GM19238 (cell line): ENCODE measurements at regions not wholly inside any gene's neighbourhood (a gene's known extent, or its start where the extent isn't known, plus 50 kb on each side); places are given as distances from the start of the nearest gene placed in this dataset.

Experiments
- DNase-seq: peaks from one replicate; pipeline ENCODE4 v3.0.0; 2011; ENCODE audit warnings: low spot score; ENCODE audit not compliant: insufficient read length

DNA sequence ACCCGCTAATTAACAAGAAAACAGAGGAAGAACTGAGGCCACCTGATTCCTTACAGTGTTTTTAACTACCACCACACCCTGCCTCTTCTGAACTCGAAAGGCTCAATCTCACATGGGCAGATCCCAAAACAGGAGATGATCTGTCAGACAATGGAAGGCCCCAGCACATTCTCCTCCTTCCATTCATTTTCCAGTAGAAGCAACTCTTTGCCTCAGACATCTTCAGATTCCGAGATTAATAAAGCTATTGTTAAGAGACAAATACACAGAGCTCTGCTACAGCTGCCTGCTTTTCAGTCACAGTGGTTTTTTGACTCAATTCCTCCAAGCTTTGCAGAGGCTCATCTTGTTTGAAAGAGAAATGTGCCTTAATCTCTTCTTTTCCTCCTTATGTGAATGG lies 127.2 kb upstream of the ADAMTSL1 start:
- no peak for DNase-seq

DNA sequence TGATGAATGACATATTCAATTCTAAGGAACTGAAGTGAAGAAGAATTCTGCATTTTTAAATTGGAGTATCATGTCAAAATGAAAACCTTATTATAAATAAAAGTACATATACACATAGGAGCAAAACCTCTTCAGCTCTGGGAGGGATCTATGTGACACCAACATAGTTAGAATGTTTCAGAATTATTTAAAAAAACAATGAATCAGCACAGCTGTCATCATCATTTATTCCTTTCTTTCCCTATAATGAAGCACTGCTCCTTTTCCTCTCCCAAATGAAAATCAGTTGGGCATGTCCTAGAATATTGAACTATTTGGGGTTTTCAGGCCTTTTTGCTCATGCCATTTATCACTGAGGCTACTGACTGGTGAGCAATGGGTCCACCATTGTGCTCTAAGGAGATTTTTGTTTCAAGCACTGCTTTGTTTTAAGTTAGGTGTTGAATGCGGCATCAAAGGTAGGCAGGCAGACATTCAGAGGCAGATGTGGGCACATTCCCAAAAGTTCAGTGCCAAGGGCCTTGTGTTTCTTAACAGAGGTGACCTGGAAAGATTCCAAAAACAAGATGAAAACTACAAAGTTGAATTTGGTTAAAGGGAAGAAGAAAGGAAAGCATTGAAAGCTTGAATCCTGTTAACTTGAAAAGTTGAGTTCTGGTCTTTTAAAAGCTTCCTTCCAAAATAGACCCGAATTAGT lies 126.4 kb upstream of the ADAMTSL1 start:
- DNase-seq: no peak

- no peak for DNase-seq
These were observed 125.9 kb upstream of the ADAMTSL1 start for GRCh38 chr9:18348083-18348475.

- no peak for DNase-seq
These were observed 124.4 kb upstream of the ADAMTSL1 start for GRCh38 chr9:18349530-18349929.

DNA sequence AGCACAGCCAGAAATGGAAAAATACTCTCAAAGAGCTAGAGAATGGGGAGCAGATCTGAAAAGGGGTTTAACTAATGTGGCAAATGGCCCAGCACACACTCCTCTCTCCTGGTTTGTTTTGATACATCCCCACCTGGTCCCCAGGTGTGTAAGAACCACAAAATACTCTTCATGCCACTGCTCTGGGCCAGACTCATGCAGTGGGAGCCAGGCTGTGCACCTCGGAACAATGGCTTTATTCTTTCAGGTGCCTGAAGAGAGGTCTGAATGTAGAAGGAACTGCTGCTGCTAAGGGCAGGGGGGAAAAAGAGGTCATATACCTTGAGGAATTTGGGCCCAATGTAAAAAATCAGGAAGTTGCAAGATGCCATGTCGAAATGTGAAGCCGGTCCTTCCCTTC lies 123.9 kb upstream of the ADAMTSL1 start:
- no peak for DNase-seq

- no peak for DNase-seq
These were observed 122.9 kb upstream of the ADAMTSL1 start for GRCh38 chr9:18350995-18351595.

- DNase-seq: no peak
These were observed 121.2 kb upstream of the ADAMTSL1 start for GRCh38 chr9:18352711-18353110.

DNA sequence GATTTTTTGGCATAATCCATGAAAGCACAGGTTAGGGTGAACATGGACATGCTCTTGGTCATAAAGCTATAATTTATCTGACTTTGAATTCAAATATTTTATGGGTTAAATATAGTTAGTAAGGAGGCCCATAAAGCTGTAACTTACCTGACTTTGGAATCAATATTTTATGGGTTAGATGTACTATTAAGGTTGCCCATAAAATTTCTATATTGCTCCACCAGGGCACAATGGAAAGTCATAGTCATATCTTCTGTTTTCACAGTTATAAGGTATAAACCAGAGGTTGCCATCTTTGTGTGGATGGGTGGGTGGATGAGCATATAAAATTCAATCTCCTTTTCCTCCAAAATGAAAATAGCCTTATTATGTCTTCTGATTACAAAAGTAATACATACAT lies 120.5 kb upstream of the ADAMTSL1 start:
- no peak for DNase-seq

- DNase-seq: no peak
These were observed 116.6 kb upstream of the ADAMTSL1 start for GRCh38 chr9:18357321-18357720.

DNA sequence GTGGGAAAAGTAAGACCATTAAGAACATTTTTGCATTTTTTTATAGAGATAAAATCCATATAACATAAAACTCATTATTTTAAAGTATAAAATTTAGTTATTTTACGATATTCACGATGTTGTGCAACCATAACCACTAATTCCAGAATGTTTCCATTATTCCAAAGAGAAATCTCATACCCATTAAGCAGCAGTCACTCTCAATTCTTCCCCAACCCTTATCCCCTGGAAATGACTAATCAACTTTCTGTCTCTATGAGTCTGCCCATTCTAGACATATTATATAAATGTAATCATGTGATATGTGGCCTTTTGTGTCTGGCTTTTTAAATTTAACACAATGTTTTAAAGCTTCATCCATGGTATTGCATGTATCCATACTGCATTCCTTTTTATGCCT lies 115.6 kb upstream of the ADAMTSL1 start:
- no peak for DNase-seq

- no peak for DNase-seq
These were observed 114.6 kb upstream of the ADAMTSL1 start for GRCh38 chr9:18359335-18359734.

- DNase-seq: no peak
These were observed 113.9 kb upstream of the ADAMTSL1 start for GRCh38 chr9:18360005-18360404.

DNA sequence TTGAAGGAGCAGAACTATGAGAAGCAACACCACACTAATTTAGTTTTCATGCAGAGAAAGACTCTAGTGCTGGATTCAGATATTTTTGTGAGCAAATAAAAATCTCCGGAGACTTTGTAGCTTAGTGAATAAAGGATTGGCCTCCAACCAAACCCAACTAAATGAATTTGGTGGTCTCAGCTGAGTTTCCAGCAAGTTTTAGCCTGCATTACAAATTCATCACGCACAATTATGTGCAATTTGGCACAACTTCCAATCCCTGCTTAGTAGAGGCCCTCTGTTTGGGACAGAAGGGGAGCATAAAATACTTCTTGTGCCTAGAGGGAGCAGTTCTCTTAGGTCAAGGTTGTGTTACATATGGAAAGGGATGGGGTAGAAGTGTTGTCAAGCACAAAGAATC lies 112.3 kb upstream of the ADAMTSL1 start:
- DNase-seq: no peak

DNA sequence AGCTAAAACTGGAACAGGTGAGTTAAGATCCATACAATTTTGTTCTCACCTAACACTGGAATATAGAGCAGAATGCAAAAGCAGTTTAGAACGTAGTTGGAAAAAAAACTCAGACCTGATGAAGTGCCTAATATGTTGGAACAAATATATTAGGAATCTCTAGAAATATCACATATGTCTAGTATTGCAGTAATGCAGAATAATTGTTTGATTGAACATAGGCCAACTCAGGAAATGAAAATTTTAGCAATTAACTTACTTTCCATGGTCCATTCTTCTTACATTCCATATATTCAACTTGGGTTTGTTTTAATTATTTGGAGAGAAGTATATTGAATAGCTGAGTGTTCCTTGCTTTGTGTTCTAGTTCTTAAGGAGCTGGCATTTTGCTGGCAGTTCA lies 111.8 kb upstream of the ADAMTSL1 start:
- DNase-seq: no peak

- no peak for DNase-seq
These were observed 110.9 kb upstream of the ADAMTSL1 start for GRCh38 chr9:18362901-18363685.

DNA sequence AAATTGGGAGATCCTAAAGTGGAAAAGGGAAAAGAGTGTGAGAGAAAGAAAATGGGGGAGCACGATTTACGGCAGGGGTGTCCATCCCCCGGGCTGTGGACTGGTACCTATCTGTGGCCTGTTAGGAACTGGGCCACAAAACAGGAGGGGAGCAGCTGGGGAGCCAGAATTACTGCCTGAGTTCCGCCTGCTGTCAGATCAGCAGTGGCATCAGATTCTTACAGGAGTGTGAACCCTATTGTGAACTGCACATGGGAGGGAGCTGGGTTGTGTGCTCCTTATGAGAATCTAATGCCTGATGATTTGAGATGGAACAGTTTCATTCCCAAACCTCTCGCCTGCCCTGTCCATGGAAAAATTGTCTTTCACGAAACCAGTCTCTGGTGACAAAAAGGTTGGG lies 108.3 kb upstream of the ADAMTSL1 start:
- no peak for DNase-seq

DNA sequence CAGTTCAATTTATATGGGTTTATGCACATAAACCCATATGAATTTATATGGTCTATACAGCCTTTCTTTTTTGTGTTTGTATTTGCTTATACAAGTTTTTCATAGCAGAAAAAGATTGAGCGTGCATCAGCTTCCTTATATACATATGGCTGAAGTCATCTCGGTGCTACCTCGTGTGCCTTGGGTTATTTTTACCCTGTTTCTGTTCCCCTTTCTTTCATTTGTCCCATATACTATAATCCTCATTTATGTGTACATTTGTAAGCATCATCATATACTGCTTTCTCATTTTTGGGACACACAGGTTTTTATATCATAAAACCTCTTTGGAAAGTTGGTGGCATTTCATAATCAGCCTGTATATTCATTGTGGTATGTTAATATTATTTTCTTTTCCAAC lies 107.8 kb upstream of the ADAMTSL1 start:
- DNase-seq: no peak

- no peak for DNase-seq
These were observed 105.7 kb upstream of the ADAMTSL1 start for GRCh38 chr9:18368206-18368605.

DNA sequence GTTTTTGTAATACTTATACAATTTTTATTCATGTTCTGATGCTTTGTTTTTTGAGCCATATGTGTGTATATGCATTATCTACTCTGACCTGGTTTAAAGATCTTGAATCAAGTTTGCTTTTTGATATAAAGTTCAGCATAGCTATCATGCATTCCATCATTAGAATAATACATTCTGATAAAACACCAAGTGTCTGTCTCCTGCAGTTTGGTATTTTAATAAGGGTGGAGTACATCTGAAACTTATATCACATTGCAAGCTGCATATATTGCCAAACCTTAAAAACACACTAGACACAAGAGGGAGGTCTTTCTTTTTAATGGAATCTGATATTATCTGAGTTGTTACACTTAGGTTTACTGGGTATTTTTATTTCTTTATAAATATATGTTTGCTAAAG lies 102.8 kb upstream of the ADAMTSL1 start:
- no peak for DNase-seq

DNA sequence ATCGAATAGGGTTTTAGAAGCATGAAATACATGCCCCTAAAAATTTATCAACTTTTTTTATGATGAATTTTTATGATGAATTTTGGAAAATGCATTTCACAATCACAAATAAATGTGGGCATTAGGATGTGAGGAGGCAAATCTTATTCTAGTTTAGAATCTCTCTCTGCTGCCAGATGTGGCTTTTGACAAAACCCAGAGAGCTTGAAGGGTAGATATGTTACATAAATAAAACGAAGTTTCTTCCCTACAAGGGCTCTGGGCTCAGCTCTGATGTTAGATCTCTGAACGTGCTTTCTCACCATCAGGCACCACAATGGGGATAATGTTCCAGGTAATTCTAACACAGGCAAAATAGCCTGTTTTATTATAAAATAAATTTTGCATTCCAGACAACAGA lies 102.3 kb upstream of the ADAMTSL1 start:
- no peak for DNase-seq

- no peak for DNase-seq
These were observed 94.7 kb upstream of the ADAMTSL1 start for GRCh38 chr9:18379073-18379811.

DNA sequence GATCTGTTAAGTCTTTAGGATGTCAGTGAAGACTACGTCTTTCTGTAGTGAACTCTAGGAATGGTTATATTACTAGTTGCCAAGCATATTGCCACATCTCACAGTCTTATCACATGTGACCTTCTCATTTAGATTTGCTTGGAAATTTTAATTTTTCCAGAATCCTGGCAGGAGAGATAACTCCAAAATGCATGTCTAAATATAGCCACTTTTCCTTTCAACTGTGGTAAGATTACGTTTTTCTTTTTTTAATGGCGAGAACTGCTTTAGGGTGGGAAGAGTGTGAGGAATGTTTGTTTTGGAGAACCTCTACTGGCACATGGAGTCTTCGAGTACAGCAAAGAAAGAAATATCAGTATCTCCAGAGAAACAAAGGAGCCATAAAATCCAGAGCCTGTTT lies 91.7 kb upstream of the ADAMTSL1 start:
- no peak for DNase-seq
